Stromal cell of bone marrow (primary cell): ENCODE measurements at regions not wholly inside any gene's neighbourhood (a gene's known extent, or its start where the extent isn't known, plus 50 kb on each side); places are given as distances from the start of the nearest gene placed in this dataset.
"Not testable (repeated sequence)": the region's sequence is repeated elsewhere in the genome, so short reads cannot be mapped to it uniquely, and the experiment has no call there.

ENCODE experiments used
- DNase-seq: peaks from one replicate; pipeline ENCODE4 v3.0.0-alpha.2; 2012; ENCODE audit warnings: low read depth

- DNase-seq: no peak
Measured at GRCh38 chr17:22138861-22139469, 446.6 kb downstream of the KCNJ18 start.

GRCh38 chr17:22142091-22142490 is 449.8 kb downstream of the KCNJ18 start:
- no peak for DNase-seq

- no peak for DNase-seq
Measured at GRCh38 chr17:22145605-22146178, 453.4 kb downstream of the KCNJ18 start.

- DNase-seq: no peak
Measured at GRCh38 chr17:22158364-22158763, 466.0 kb downstream of the KCNJ18 start.

- DNase-seq: no peak
Measured at GRCh38 chr17:22161376-22161775, 469.1 kb downstream of the KCNJ18 start.

- DNase-seq: no peak
Measured at GRCh38 chr17:22171631-22172030, 479.3 kb downstream of the KCNJ18 start.

GRCh38 chr17:22193113-22193512 is 500.8 kb downstream of the KCNJ18 start:
- no peak for DNase-seq

GRCh38 chr17:22200187-22200586 is 507.9 kb downstream of the KCNJ18 start:
- not testable (repeated sequence) for DNase-seq

GRCh38 chr17:22202702-22203101 is 510.4 kb downstream of the KCNJ18 start:
- DNase-seq: no peak

- DNase-seq: no peak
Measured at GRCh38 chr17:22203208-22203715, 510.9 kb downstream of the KCNJ18 start.

GRCh38 chr17:22204076-22204475 is 511.8 kb downstream of the KCNJ18 start:
- not testable (repeated sequence) for DNase-seq

GRCh38 chr17:22210212-22210611 is 517.9 kb downstream of the KCNJ18 start:
- DNase-seq: not testable (repeated sequence)

GRCh38 chr17:22213169-22213568 is 520.8 kb downstream of the KCNJ18 start:
- DNase-seq: not testable (repeated sequence)

GRCh38 chr17:22217135-22217534 is 524.8 kb downstream of the KCNJ18 start:
- no peak for DNase-seq

- no peak for DNase-seq
Measured at GRCh38 chr17:22221344-22221743, 529.0 kb downstream of the KCNJ18 start.

- DNase-seq: not testable (repeated sequence)
Measured at GRCh38 chr17:22226477-22226876, 534.2 kb downstream of the KCNJ18 start.

- DNase-seq: not testable (repeated sequence)
Measured at GRCh38 chr17:22226932-22227331, 534.6 kb downstream of the KCNJ18 start.

- not testable (repeated sequence) for DNase-seq
Measured at GRCh38 chr17:22227699-22228553, 535.6 kb downstream of the KCNJ18 start.

- not testable (repeated sequence) for DNase-seq
Measured at GRCh38 chr17:22229821-22230220, 537.5 kb downstream of the KCNJ18 start.

GRCh38 chr17:22233382-22233781 is 541.1 kb downstream of the KCNJ18 start:
- no peak for DNase-seq

- DNase-seq: no peak
Measured at GRCh38 chr17:22242472-22242871, 550.1 kb downstream of the KCNJ18 start.

GRCh38 chr17:22251498-22251897 is 559.2 kb downstream of the KCNJ18 start:
- no peak for DNase-seq

GRCh38 chr17:22253007-22253406 is 560.7 kb downstream of the KCNJ18 start:
- DNase-seq: no peak
